Activated CD8-positive, alpha-beta memory T cell treated with anti-CD3 and anti-CD28 coated beads, Interleukin-2, amount 50 U/mL, for 1 hour (primary cell): ENCODE measurements at regions not wholly inside any gene's neighbourhood (a gene's known extent, or its start where the extent isn't known, plus 50 kb on each side); places are given as distances from the start of the nearest gene placed in this dataset.
"Not testable (repeated sequence)": the region's sequence is repeated elsewhere in the genome, so short reads cannot be mapped to it uniquely, and the experiment has no call there.

Experiments
- DNase-seq: peaks from one replicate; pipeline ENCODE4 v3.0.0-alpha.2; 2020; ENCODE audit errors: extremely low read depth

GRCh38 chr16:16561532-16561931, 182.6 kb downstream of the NPIPA7 start:
- not testable (repeated sequence) for DNase-seq

- DNase-seq, result not testable (repeated sequence)
Measured at GRCh38 chr16:16563962-16564361, 185.0 kb downstream of the NPIPA7 start.

GRCh38 chr16:16565326-16565725, 186.4 kb downstream of the NPIPA7 start:
- DNase-seq, result not testable (repeated sequence)

GRCh38 chr16:16570055-16570454, 191.1 kb downstream of the NPIPA7 start:
- DNase-seq, result not testable (repeated sequence)

GRCh38 chr16:16570874-16571273, 191.9 kb downstream of the NPIPA7 start:
- DNase-seq, result not testable (repeated sequence)

- not testable (repeated sequence) for DNase-seq
Measured at GRCh38 chr16:16572130-16572774, 193.3 kb downstream of the NPIPA7 start.

GRCh38 chr16:16577062-16577461, 198.1 kb downstream of the NPIPA7 start:
- DNase-seq, result not testable (repeated sequence)

- no peak for DNase-seq
Measured at GRCh38 chr16:16578701-16579100, 199.8 kb downstream of the NPIPA7 start.

- DNase-seq, result not testable (repeated sequence)
Measured at GRCh38 chr16:16582916-16583315, 204.0 kb downstream of the NPIPA7 start.

GRCh38 chr16:16586073-16586651, 207.2 kb downstream of the NPIPA7 start:
- DNase-seq, result not testable (repeated sequence)

- DNase-seq, result not testable (repeated sequence)
Measured at GRCh38 chr16:16586969-16587368, 208.0 kb downstream of the NPIPA7 start.

GRCh38 chr16:16588436-16588835, 209.5 kb downstream of the NPIPA7 start:
- DNase-seq, result not testable (repeated sequence)

GRCh38 chr16:16590654-16591318, 211.8 kb downstream of the NPIPA7 start:
- DNase-seq, result not testable (repeated sequence)

GRCh38 chr16:16593156-16593863, 214.4 kb downstream of the NPIPA7 start:
- not testable (repeated sequence) for DNase-seq

GRCh38 chr16:16595029-16595718, 216.2 kb downstream of the NPIPA7 start:
- DNase-seq, result not testable (repeated sequence)

- DNase-seq, result not testable (repeated sequence)
Measured at GRCh38 chr16:16601239-16601638, 222.3 kb downstream of the NPIPA7 start.

- not testable (repeated sequence) for DNase-seq
Measured at GRCh38 chr16:16607401-16608082, 228.6 kb downstream of the NPIPA7 start.

GRCh38 chr16:16609627-16610026, 230.7 kb downstream of the NPIPA7 start:
- not testable (repeated sequence) for DNase-seq

GRCh38 chr16:16610389-16610967, 231.5 kb downstream of the NPIPA7 start:
- DNase-seq, result not testable (repeated sequence)

- not testable (repeated sequence) for DNase-seq
Measured at GRCh38 chr16:16613212-16613611, 234.3 kb downstream of the NPIPA7 start.

- not testable (repeated sequence) for DNase-seq
Measured at GRCh38 chr16:16614484-16614883, 235.5 kb downstream of the NPIPA7 start.
